GM19025 (cell line): ENCODE measurements at regions not wholly inside any gene's neighbourhood (a gene's known extent, or its start where the extent isn't known, plus 50 kb on each side); places are given as distances from the start of the nearest gene placed in this dataset.

Experiments used
- ATAC-seq: cut with Tn5 transposase; IDR thresholded peaks from one replicate; pipeline ENCODE4 v1.9.1; 2021; ENCODE audit warnings: mild to moderate bottlenecking, low read depth, moderate library complexity; ENCODE audit not compliant: unreplicated experiment

GRCh38 chr21:27244776-27245175 lies 277.9 kb upstream of the ADAMTS5 start:
- ATAC-seq, result no peak

DNA sequence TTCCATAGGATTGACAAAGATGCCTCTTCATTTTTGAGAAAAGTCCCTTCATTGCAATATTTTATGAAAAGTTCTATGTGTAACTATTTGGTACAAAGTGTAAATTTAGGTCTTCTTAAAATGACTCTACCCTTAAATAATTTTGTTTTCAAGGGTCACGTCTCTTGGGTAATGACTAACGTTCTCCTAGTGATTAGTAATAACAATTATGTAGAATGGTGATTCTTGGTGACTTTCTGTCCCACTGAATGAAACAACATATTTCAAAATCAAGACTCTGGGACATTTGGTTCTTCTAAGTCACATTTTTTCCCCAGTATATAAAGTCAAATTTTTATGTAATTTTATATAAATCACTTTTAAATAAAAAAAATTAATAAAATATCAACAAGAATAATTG lies 277.5 kb upstream of the ADAMTS5 start:
- ATAC-seq, result no peak

DNA sequence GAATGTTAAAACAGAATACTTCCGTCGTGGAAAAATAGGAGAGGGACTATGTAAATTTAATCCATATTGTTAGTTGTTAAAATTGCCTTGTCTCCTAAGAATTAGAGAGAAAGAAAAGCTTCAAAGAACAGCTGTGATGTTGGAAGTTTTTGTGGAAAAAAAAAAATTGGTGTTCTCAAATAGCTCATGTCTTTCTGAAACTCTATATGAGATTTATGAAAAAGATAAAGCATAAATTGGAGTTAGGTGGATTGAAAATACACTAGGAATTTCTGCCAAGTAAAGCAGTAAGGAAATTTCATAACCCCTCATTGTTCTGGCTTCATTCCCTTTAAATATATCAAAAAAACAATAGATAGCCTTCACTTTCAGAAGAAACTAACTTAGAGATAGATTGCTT lies 274.0 kb upstream of the ADAMTS5 start:
- ATAC-seq, result no peak

DNA sequence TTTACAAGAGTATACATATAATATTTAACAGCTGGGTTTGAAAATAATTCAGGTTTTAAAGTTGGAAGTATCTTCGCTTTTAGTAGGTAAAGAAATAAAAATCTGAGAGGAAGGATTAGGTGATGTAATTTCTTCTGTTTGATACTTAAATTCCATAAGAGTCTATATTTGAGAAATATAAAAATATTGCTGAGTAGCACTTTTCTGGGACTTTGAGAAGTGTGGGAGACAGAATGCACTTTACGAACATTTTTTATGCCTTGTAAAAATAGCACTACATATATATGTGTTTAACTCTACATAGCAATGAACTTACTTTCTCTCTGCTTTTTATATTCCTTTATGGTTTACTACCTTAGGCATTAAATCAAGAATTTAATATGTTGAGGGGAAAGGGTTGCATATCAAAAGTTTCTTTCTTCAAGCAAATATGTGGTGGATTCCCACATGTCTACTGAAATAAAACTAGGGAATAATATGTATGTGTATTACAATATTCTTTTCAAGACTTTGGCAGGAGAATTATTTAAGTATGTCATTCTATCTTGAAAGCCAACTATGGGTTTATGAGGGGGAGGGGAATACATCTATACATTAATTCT lies 266.7 kb upstream of the ADAMTS5 start:
- ATAC-seq, result no peak

DNA sequence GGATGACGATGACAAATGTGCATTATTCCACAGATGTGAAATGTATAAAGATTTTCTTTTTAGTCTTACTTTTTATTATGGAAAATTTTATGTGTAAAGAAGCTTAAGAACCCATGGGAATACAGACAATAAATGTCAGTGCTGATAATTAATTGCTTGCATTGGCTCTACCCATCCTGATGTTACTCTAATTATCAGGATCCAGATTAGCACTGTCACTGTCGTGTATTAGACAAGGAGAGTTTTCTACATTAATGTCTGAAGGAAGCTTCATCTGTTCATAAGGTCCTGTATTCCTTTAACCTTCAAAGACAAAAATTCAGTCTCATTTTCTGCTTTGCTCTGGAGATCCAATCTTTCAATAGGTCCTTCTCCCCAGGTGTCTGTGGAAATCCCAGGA lies 259.1 kb upstream of the ADAMTS5 start:
- ATAC-seq, result no peak

DNA sequence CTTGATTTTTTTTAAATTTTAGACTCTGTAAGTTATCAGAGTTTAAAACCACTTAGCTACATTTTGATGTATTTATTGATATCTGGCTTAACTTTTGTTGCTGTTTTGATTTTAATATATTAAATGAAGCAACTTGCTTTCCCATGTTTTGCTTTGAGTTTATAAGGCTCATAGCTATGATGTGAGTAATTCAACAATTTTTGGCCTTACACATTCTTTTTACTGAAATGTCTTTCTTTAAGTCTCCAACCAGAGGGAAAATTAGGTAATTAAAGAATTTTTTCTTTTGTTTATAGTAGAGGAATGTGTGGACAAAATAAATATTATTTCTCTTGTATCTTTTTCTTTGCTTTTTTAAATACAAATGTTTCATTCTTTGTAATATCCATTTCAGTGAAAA lies 258.3 kb upstream of the ADAMTS5 start:
- ATAC-seq, result no peak

GRCh38 chr21:27224169-27224568 lies 257.3 kb upstream of the ADAMTS5 start:
- ATAC-seq, result no peak

DNA sequence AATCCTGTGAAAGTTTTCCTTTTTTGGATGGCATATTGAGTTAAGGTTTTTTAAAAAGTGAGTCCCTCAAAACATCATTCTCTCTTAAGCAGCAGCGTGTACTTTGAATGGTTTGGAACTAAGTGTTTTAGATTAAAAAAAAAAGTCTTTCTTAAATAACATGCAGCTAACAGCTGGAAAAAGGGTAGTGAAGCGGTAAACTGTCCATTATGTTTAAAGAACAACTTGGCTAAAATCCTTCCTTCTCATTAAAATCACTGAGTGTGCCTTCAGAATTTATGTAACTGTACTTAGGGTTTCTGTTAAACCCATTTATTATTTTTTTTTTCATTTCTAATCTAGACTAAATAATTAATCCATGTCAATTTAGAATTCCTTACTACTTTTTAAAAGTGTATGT lies 254.2 kb upstream of the ADAMTS5 start:
- no peak for ATAC-seq

- ATAC-seq, result no peak
Observed at GRCh38 chr21:27220416-27220815, 253.5 kb upstream of the ADAMTS5 start.

- ATAC-seq, result no peak
Observed at GRCh38 chr21:27219068-27219467, 252.2 kb upstream of the ADAMTS5 start.

DNA sequence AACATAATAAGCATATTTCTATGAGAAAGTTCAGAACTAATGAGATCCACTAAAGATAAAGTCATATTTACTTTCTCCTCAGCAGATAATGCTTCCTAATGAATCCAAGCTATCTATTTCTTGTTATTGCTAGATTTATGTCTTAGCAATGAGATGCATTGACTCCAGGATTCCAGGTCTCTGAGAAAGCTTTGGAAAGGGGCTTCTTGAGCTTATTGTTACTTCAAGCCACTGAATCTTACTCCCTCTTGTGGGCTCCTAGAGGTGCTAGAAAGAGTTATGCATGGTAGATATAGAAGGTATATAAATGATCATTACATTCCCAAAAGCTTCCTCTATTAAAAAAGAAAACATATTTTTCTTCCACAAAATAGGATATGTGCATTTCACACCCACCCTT lies 246.4 kb upstream of the ADAMTS5 start:
- ATAC-seq, result no peak

DNA sequence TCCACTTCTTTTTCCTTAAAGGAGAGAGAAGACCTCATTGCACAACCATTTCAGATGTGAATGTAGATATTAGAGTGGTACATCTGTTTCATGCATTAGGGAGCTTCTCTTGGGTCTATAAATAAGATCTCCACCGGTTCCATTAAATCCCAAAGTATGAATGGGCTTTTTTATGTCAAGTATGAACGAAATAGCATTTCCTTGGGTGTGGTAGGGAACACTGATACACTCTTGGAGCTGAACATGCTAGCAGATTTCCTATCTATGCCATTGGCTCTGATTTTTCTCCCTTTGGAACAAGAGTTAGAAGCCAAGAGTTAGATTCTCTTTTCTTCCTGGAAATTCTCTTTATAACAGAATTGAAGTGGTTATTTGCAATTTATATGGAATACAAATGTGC lies 245.6 kb upstream of the ADAMTS5 start:
- no peak for ATAC-seq

DNA sequence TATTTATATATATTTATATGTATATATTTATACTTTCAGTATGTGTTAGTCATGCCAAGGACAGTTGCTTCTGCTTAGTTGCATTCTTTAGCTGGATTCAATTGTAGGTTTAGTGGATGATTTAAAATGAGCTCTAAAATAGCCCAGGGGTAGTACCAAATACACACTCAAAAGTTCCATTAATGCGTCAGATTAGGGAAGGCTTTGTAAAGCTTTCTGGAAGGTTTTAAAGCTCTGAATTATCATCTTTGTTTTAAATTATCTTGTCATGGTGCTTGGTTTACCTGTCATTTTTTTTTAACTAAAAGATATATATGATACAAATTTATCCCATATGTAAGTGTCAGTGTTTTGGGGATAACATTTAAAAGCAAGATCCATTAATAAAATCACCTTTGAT lies 242.7 kb upstream of the ADAMTS5 start:
- no peak for ATAC-seq

DNA sequence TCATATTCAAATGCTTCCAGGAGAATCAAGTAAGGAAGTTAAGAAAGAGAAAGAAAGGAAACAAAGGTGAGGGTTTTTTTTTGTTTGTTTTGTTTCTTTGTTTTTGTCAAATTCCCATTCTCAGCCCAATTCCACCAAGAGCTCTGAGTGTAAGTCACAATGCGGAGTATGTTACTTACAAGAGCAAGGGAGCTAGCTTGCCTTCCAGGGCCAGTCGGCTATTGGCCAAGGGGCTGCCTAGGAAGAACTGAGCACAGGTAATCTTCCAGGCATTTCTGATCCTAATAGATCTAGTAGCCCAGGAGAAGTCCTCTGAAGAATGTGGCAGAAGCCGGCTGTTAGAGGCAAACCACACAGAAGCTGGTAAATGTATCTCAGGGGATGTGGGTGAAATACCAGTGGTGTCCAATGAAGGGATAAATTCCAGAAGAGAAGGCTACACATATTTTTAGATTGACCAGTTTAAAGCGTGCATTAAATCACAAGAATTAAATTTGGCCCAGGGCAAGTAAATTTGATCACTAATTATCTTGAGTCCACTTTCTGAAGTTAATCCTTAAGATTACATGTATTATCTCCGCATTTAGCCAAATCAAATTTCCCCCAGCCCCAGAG lies 239.6 kb upstream of the ADAMTS5 start:
- no peak for ATAC-seq

- no peak for ATAC-seq
Observed at GRCh38 chr21:27202301-27202700, 235.4 kb upstream of the ADAMTS5 start.

DNA sequence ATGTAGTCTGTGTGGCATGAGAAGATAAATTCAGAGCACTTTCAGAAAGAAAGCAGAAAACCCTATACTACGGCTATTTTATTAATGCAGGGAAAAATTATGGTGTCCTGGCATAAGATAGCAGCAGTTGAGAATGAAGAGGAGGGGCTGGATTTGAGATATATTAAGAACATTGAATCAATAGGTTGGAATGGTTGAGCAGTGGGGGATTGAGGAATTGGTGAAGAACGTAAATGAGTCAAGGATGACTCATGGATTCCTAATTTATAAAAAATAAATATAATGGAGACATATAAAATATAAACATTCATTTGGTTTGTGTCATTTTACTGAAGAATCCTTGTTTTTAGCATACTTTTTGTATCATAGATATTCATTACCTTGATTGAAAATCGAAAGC lies 234.3 kb upstream of the ADAMTS5 start:
- no peak for ATAC-seq

DNA sequence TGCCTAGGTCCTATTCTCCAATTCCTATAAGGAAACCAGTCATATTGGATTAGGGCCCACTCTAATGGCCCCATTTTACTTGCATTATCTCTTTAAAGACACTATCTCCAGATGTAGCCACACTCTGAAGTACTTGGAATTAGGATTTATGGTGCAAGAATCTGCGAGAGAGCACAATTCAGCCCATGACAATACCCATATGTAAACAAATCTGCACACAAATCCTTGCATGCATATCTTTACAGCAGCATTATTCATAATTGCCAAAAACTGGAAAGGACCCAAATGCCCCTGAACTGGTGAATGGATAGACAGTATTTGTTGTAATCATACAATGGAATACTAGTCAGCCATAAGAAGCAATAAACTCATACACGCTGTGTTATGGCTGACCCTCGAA lies 229.8 kb upstream of the ADAMTS5 start:
- ATAC-seq, result no peak

DNA sequence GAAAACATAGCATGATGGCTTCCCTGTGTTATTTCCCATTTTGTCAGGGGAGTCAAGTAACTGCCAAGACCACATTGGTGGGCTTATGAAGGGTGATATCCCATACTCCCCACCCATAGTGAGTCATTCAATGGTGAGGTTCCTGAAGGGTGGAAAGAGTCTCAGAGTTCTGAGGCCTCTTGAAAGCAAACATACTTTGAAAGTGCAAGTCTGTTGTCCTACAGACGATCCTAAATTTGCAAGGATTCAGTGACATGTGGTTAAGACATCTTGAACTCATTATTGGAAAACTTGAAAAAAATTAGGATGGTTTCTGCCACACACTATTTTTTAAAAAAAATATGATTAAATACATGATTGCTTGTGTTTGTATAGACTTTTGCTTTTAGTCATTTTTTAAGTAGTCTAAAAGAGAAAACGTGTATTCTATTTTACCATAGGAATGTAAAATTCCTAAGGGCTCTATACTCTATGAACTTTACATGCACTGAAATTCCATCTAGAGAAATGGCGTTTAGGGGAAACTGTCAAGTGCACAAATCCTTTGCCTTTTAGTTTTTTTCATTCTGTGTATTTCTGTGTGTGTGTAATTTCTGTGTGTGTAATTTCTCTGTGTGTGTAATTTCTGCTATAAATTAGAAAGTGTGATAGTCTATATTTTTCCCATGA lies 225.5 kb upstream of the ADAMTS5 start:
- ATAC-seq, result no peak

DNA sequence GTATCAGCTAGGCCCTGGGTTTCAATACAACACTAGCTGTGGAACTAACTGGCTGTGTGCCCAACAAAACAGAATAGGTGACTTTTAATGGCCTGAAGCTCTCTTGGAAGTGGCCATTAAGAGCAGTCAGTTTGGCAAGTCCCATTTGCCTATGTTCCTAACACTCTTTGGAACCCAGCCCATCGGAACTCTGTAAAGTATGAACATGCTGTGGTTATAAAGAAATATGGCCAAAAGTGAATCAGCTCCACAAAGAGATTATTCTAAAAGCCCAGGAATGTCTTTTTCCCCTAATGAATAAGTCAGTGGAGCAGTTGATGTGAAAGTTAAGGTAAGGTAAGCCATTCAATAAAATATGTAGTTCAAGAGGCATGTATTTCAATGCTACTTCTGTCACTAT lies 223.7 kb upstream of the ADAMTS5 start:
- no peak for ATAC-seq

GRCh38 chr21:27189870-27190269 lies 223.0 kb upstream of the ADAMTS5 start:
- no peak for ATAC-seq

DNA sequence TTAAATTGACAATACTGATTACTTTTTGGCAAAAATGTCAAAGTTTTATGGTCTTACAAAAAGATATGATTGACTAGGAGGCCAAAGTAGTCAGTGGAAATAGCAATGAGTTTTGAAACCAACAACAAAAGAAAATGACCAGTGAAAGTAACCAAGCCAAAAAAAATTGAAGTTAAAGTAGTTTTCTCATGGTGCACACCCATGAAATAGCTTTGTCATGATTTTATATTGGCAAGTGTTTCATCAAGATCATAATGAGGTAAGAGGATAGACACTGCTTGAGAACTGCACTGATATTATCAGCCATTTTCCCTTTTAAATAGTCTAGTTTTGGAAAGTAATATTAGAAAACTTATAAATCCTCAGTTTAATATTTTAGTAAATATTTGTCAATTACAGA lies 206.2 kb upstream of the ADAMTS5 start:
- ATAC-seq, result no peak

DNA sequence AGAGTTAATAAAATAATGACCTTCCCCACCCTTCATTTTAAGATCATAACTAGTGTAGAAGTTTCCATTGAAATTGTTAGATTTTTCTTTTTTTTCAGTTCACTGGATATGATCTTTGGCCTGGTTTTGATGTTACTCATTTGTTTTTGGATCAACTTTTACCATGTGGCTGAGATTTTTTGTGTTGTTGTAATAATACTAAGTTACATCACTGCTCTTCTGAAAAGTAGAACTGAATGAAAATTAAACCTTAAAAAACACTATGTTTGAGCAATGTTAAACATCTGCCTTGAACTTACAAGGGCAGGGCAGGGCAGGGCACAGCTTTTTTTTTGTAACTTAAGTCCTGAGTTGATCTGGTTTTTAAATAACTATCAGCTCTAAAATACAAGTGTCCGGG lies 204.8 kb upstream of the ADAMTS5 start:
- no peak for ATAC-seq
